GM23338 (cell line): ENCODE measurements at regions not wholly inside any gene's neighbourhood (a gene's known extent, or its start where the extent isn't known, plus 50 kb on each side); places are given as distances from the start of the nearest gene placed in this dataset.

Experiments
- ATAC-seq: fragments of 200-7000 bp; cut with Tn5 transposase; 3 replicates; pipeline ENCODE4 v1.9.1; 2020
- DNase-seq: peaks from one replicate; pipeline ENCODE4 v3.0.0-alpha.2; 2015; ENCODE audit warnings: low spot score
- H2AFZ ChIP-seq: fragments of 200-600 bp; sonication (generic); 2 replicates; pipeline ENCODE4 v1.8.0; 2016; ENCODE audit warnings: antibody characterized with exemption, mild to moderate bottlenecking, moderate library complexity
- H3F3A ChIP-seq: fragments of 200-600 bp; sonication (generic); replicated peaks from 2 replicates; pipeline ENCODE4 v1.8.0; 2017; ENCODE audit warnings: antibody characterized with exemption, mixed run types, low read depth
- H3K27ac ChIP-seq: fragments of 200-600 bp; sonication (generic); 2 replicates; pipeline ENCODE4 v1.6.1; 2016; ENCODE audit warnings: low read depth
- H3K27me3 ChIP-seq: fragments of 200-600 bp; sonication (generic); 2 replicates; pipeline ENCODE4 v1.8.0; 2016; ENCODE audit warnings: mild to moderate bottlenecking, mixed run types, moderate library complexity; ENCODE audit not compliant: insufficient read depth
- H3K36me3 ChIP-seq: fragments of 200-600 bp; sonication (generic); 2 replicates; pipeline ENCODE4 v1.8.0; 2016; ENCODE audit warnings: mild to moderate bottlenecking; ENCODE audit not compliant: insufficient read depth
- H3K4me1 ChIP-seq: fragments of 200-600 bp; sonication (generic); 2 replicates; pipeline ENCODE4 v1.8.0; 2016; ENCODE audit warnings: mild to moderate bottlenecking, moderate library complexity; ENCODE audit not compliant: insufficient read depth
- H3K4me2 ChIP-seq: fragments of 200-600 bp; sonication (generic); 2 replicates; pipeline ENCODE4 v1.7.1; 2017; ENCODE audit warnings: mixed run types
- H3K4me3 ChIP-seq: fragments of 200-600 bp; sonication (generic); 2 replicates; pipeline ENCODE4 v1.6.1; 2016; ENCODE audit warnings: mixed run types
- H3K79me2 ChIP-seq: fragments of 200-600 bp; sonication (generic); replicated peaks from 2 replicates; pipeline ENCODE4 v1.8.0; 2017; ENCODE audit warnings: mild to moderate bottlenecking; ENCODE audit not compliant: insufficient read depth
- H3K9me2 ChIP-seq: fragments of 200-600 bp; sonication (generic); 2 replicates; pipeline ENCODE4 v1.8.0; 2017; ENCODE audit not compliant: insufficient read depth
- H4K20me1 ChIP-seq: fragments of 200-600 bp; sonication (generic); replicated peaks from 2 replicates; pipeline ENCODE4 v1.8.0; 2017; ENCODE audit warnings: mild to moderate bottlenecking; ENCODE audit not compliant: insufficient read depth
- H3K27ac Mint-ChIP-seq: 2 replicates; pipeline ENCODE4 v1.8.0; 2020; ENCODE audit warnings: inconsistent platforms, mild to moderate bottlenecking, moderate library complexity, mixed read lengths
- H3K27me3 Mint-ChIP-seq: 3 replicates; pipeline ENCODE4 v1.8.0; 2022; ENCODE audit warnings: low read depth, mild to moderate bottlenecking, moderate library complexity, mixed read lengths, inconsistent platforms; ENCODE audit not compliant: insufficient read depth, poor library complexity
- H3K36me3 Mint-ChIP-seq: 3 replicates; pipeline ENCODE4 v1.8.0; 2021; ENCODE audit warnings: low read depth, mild to moderate bottlenecking, inconsistent platforms, moderate library complexity, mixed read lengths
- H3K4me1 Mint-ChIP-seq: 3 replicates; pipeline ENCODE4 v1.8.0; 2020; ENCODE audit warnings: mild to moderate bottlenecking, inconsistent platforms, mixed read lengths
- H3K4me3 Mint-ChIP-seq: 3 replicates; pipeline ENCODE4 v1.8.0; 2021; ENCODE audit warnings: moderate library complexity, mild to moderate bottlenecking, inconsistent platforms, mixed read lengths
- H3K9me3 Mint-ChIP-seq: 3 replicates; pipeline ENCODE4 v1.8.0; 2020; ENCODE audit warnings: moderate library complexity, mild to moderate bottlenecking, inconsistent platforms, mixed read lengths
- CREB1 ChIP-seq: fragments of 250-450 bp; sonication (Bioruptor Pico); IDR thresholded peaks from 2 replicates; pipeline ENCODE4 v1.5.0; 2020; ENCODE audit warnings: low read depth, mild to moderate bottlenecking, moderate library complexity
- JUNB ChIP-seq: IDR thresholded peaks from one replicate; pipeline ENCODE4 v1.6.1; 2016; ENCODE audit warnings: antibody characterized with exemption; ENCODE audit not compliant: unreplicated experiment
- POLR2AphosphoS5 ChIP-seq: IDR thresholded peaks from 2 replicates; pipeline ENCODE4 v1.6.1; 2016; ENCODE audit warnings: antibody characterized with exemption, low read depth
- STAT1 ChIP-seq: IDR thresholded peaks from one replicate; pipeline ENCODE4 v1.6.1; 2016; ENCODE audit warnings: antibody characterized with exemption; ENCODE audit not compliant: unreplicated experiment
- ZNF114 ChIP-seq: fragments of 250-450 bp; sonication (Bioruptor Pico); IDR thresholded peaks from 2 replicates; pipeline ENCODE4 v1.5.0; 2020; ENCODE audit warnings: mild to moderate bottlenecking, moderate library complexity
- ZNF331 ChIP-seq: fragments of 250-450 bp; sonication (Bioruptor Pico); IDR thresholded peaks from 2 replicates; pipeline ENCODE4 v1.5.0; 2020; ENCODE audit warnings: low read depth, mild to moderate bottlenecking, moderate library complexity
- TF ChIP-seq, protein P1 (sequence below): fragments of 250-450 bp; sonication (Bioruptor Pico); IDR thresholded peaks from 2 replicates; pipeline ENCODE4 v1.5.0; 2020; ENCODE audit warnings: mild to moderate bottlenecking, moderate library complexity
- TF ChIP-seq, protein P2 (sequence below): IDR thresholded peaks from one replicate; pipeline ENCODE4 v1.6.1; 2018; ENCODE audit warnings: antibody characterized with exemption; ENCODE audit not compliant: unreplicated experiment
- TF ChIP-seq, protein P3 (sequence below): IDR thresholded peaks from 2 replicates; pipeline ENCODE4 v1.6.1; 2016; ENCODE audit warnings: antibody characterized with exemption

DNA sequence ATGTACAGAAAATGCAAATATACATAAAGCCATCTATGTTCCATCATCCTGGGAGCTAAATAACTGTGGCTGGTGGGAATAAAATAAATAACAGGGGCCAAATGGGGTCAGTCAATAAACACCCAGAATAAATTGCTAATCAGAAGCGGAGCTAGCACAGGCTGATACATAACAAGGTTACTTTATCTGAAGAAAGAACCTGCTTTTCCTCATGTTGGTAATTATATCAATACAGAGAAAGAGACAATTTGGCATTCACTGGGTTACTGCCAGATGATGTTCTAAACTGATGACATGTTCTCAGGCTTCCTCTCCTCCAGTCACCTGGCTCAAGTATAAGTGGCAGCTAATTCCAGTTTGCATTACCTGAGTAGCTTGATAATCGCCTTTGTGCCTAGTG lies 144.9 kb upstream of the CD180 start:
- Mint-ChIP-seq H3K27me3 (peaks cover 3% of the 10 kb centered on the region), H3K4me1 (peaks cover 6% of the 10 kb centered on the region; the same call in 2 of the 3 replicates), H3K9me3 (peaks cover 24% of the 10 kb centered on the region), H3K4me3 (no peak overlapping the region), H3K27ac (no peak overlapping the region), H3K36me3 (peaks cover 13% of the 10 kb centered on the region; the same call in 2 of the 3 replicates)
- no peak for TF ChIP-seq JUNB
- TF ChIP-seq POLR2AphosphoS5 = no peak
- TF ChIP-seq ZNF331 (CRISPR knock-in tag) = no peak
- TF ChIP-seq, protein P1, sequence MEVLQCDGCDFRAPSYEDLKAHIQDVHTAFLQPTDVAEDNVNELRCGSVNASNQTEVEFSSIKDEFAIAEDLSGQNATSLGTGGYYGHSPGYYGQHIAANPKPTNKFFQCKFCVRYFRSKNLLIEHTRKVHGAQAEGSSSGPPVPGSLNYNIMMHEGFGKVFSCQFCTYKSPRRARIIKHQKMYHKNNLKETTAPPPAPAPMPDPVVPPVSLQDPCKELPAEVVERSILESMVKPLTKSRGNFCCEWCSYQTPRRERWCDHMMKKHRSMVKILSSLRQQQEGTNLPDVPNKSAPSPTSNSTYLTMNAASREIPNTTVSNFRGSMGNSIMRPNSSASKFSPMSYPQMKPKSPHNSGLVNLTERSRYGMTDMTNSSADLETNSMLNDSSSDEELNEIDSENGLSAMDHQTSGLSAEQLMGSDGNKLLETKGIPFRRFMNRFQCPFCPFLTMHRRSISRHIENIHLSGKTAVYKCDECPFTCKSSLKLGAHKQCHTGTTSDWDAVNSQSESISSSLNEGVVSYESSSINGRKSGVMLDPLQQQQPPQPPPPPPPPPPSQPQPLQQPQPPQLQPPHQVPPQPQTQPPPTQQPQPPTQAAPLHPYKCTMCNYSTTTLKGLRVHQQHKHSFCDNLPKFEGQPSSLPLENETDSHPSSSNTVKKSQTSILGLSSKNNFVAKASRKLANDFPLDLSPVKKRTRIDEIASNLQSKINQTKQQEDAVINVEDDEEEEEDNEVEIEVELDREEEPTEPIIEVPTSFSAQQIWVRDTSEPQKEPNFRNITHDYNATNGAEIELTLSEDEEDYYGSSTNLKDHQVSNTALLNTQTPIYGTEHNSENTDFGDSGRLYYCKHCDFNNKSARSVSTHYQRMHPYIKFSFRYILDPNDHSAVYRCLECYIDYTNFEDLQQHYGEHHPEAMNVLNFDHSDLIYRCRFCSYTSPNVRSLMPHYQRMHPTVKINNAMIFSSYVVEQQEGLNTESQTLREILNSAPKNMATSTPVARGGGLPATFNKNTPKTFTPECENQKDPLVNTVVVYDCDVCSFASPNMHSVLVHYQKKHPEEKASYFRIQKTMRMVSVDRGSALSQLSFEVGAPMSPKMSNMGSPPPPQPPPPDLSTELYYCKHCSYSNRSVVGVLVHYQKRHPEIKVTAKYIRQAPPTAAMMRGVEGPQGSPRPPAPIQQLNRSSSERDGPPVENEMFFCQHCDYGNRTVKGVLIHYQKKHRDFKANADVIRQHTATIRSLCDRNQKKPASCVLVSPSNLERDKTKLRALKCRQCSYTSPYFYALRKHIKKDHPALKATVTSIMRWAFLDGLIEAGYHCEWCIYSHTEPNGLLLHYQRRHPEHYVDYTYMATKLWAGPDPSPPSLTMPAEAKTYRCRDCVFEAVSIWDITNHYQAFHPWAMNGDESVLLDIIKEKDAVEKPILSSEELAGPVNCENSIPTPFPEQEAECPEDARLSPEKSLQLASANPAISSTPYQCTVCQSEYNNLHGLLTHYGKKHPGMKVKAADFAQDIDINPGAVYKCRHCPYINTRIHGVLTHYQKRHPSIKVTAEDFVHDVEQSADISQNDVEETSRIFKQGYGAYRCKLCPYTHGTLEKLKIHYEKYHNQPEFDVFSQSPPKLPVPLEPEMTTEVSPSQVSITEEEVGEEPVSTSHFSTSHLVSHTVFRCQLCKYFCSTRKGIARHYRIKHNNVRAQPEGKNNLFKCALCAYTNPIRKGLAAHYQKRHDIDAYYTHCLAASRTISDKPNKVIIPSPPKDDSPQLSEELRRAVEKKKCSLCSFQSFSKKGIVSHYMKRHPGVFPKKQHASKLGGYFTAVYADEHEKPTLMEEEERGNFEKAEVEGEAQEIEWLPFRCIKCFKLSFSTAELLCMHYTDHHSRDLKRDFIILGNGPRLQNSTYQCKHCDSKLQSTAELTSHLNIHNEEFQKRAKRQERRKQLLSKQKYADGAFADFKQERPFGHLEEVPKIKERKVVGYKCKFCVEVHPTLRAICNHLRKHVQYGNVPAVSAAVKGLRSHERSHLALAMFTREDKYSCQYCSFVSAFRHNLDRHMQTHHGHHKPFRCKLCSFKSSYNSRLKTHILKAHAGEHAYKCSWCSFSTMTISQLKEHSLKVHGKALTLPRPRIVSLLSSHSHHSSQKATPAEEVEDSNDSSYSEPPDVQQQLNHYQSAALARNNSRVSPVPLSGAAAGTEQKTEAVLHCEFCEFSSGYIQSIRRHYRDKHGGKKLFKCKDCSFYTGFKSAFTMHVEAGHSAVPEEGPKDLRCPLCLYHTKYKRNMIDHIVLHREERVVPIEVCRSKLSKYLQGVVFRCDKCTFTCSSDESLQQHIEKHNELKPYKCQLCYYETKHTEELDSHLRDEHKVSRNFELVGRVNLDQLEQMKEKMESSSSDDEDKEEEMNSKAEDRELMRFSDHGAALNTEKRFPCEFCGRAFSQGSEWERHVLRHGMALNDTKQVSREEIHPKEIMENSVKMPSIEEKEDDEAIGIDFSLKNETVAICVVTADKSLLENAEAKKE (CRISPR knock-in tag) = no peak
- TF ChIP-seq STAT1 = no peak
- TF ChIP-seq, protein P2, sequence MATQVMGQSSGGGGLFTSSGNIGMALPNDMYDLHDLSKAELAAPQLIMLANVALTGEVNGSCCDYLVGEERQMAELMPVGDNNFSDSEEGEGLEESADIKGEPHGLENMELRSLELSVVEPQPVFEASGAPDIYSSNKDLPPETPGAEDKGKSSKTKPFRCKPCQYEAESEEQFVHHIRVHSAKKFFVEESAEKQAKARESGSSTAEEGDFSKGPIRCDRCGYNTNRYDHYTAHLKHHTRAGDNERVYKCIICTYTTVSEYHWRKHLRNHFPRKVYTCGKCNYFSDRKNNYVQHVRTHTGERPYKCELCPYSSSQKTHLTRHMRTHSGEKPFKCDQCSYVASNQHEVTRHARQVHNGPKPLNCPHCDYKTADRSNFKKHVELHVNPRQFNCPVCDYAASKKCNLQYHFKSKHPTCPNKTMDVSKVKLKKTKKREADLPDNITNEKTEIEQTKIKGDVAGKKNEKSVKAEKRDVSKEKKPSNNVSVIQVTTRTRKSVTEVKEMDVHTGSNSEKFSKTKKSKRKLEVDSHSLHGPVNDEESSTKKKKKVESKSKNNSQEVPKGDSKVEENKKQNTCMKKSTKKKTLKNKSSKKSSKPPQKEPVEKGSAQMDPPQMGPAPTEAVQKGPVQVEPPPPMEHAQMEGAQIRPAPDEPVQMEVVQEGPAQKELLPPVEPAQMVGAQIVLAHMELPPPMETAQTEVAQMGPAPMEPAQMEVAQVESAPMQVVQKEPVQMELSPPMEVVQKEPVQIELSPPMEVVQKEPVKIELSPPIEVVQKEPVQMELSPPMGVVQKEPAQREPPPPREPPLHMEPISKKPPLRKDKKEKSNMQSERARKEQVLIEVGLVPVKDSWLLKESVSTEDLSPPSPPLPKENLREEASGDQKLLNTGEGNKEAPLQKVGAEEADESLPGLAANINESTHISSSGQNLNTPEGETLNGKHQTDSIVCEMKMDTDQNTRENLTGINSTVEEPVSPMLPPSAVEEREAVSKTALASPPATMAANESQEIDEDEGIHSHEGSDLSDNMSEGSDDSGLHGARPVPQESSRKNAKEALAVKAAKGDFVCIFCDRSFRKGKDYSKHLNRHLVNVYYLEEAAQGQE = no peak
- no peak for TF ChIP-seq CREB1 (CRISPR knock-in tag)
- TF ChIP-seq, protein P3, sequence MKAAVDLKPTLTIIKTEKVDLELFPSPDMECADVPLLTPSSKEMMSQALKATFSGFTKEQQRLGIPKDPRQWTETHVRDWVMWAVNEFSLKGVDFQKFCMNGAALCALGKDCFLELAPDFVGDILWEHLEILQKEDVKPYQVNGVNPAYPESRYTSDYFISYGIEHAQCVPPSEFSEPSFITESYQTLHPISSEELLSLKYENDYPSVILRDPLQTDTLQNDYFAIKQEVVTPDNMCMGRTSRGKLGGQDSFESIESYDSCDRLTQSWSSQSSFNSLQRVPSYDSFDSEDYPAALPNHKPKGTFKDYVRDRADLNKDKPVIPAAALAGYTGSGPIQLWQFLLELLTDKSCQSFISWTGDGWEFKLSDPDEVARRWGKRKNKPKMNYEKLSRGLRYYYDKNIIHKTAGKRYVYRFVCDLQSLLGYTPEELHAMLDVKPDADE = no peak
- TF ChIP-seq ZNF114 = no peak
- no peak overlapping the region for H3K4me2 ChIP-seq
- 0 out of 2 replicates have a peak, but pooled peaks cover 2% of the 10 kb centered on the region for H3K9me2 ChIP-seq
- H3F3A ChIP-seq = no peaks in the 10 kb centered on the region
- no peak overlapping the region for H2AFZ ChIP-seq
- H3K36me3 ChIP-seq = no peaks in the 10 kb centered on the region; the same call in none of the 2 replicates
- no peak overlapping the region for H3K27ac ChIP-seq
- H3K4me3 ChIP-seq = no peak overlapping the region
- no peak for DNase-seq
- no peak for ATAC-seq
- H3K79me2 ChIP-seq = no peaks in the 10 kb centered on the region
- no peaks in the 10 kb centered on the region for H4K20me1 ChIP-seq
- no peaks in the 10 kb centered on the region for H3K27me3 ChIP-seq
- H3K4me1 ChIP-seq = peaks cover 5% of the 10 kb centered on the region
